Activated effector memory CD4-positive, alpha-beta T cell treated with Interleukin-2 at 50 U/mL for 16 hours (primary cell): ENCODE measurements at regions not wholly inside any gene's neighbourhood (a gene's known extent, or its start where the extent isn't known, plus 50 kb on each side); places are given as distances from the start of the nearest gene placed in this dataset.

Source experiments
- DNase-seq: peaks from one replicate; pipeline ENCODE4 v3.0.0-alpha.2; 2020

DNA sequence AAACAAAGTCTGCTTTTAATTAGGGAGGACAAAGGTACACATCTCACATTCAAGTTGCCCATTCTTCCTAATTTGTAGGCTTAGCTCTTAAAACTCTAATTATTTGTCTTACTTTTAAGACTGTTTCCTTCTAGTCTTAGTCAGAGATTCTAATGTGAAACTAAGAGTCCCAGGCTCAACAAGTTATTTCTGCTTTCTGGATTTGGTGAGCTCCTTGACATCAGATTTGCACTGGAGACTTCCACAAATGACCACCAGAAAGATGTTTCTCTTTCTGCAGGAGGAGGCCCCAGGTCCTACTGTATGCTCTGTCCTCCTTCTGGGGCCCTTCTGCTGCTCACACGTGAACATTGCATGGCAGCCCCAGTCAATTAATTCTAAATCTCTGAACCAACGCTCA is 194.2 kb upstream of the JUN start:
- no peak for DNase-seq

DNA sequence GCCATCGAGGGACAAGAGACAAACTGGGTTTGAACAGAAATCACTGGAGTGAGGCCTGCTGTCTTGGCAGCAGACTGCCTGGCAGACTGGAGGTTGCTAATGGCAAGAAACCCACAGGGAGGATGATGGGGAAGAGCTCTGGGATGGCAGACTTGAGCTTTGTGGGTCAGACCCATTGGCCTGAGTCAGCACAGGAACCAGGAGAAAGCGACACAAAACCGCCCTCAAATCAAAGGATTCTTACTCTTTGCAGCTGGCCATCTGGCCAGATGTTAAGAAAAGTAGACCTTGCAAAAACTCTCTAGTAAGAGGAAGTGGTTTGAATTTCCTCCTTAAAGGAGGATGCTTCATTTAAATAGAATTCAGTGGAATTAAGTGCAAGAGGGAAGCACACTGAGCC is 195.2 kb upstream of the JUN start:
- no peak for DNase-seq

DNA sequence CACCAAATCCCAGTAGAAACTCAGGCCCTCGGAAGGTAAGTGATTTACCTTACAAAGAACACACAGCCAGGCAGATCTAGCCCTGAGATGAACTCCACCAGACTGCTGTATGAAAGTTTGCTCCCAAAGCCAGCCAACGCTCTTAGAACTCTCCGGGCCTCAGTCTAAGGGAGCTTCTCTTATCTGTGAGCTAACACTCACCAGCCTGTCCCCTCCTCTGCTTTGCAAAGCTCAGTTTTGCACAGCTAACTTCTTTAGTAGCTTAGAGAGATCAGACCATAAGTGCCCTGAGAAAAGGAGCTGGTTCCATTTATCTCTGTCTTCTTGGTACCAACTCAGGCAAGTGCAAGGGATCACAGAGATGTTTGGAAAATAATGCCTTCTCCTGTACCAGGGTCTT is 195.8 kb upstream of the JUN start:
- no peak for DNase-seq

DNA sequence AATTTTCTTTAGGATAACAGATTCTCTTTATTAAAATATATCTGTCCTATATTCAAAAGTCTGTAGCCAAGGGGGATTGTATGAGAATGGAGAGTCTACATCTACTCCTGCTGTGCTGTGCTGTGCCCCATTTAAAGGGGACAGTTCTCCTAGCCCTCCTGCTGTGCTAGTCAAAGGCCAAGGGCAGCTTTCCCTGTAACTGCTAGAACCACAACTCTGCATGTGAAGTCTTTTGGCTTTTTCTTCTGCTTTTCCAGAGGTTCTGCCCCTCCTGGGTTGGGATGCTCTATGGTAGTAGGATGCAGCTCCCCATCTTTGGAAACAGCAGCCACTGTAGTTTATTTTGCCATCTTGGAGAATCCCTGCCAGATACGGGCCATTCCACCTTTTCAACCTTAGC is 197.5 kb upstream of the JUN start:
- no peak for DNase-seq

DNA sequence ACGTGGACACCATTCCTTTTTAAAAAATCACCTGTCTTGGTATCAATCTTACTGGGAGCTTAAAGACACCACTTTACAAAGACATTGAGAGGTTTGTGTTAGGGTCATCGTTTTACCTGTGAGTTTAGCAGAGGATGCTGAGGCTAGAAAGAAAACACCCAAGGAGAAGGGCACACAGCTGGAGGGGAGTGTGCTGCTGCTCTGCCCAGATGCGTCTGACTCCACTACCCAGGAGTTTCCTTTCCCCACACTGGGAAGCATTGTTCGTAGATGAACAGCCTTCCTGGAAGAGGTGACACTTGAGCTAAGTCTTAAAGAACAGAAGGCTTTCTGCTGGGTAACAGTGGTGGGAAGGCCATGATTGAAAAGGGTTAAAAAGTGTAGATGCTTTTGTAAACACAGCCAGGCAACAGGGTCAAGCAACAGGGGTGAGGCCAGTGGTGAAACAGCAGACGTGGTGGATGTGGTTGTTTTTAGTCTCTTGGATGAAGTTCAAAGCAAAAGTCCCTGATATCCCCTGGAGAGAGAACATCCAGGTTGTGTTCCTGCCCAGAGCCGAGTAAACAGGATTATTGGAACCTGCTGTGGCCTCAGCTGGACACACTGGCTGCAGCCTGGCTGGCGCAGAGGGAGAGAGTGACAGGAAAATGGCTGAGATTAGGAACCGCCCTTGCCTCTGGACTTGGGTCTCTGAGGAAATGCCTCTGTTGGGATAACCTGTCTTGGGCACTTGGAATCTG is 198.6 kb upstream of the JUN start:
- no peak for DNase-seq

DNA sequence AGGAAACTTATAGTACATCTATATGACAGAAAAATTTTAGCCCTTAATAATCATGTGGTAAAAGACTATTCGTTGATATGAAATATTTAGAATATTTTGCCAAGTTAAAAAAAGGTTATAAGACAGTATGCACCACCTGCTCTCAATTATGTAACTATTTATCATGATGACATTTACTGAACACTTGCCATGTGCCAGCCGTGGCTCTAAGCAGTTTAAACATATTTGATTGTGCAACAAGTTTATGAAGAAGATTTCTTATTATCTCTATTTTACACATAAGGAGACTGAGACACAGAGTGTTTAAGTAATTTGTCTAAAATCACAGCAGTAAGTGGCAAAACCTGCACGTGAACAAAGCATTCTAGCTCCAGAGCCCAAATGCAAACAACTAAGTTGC is 199.3 kb upstream of the JUN start:
- DNase-seq, result no peak

DNA sequence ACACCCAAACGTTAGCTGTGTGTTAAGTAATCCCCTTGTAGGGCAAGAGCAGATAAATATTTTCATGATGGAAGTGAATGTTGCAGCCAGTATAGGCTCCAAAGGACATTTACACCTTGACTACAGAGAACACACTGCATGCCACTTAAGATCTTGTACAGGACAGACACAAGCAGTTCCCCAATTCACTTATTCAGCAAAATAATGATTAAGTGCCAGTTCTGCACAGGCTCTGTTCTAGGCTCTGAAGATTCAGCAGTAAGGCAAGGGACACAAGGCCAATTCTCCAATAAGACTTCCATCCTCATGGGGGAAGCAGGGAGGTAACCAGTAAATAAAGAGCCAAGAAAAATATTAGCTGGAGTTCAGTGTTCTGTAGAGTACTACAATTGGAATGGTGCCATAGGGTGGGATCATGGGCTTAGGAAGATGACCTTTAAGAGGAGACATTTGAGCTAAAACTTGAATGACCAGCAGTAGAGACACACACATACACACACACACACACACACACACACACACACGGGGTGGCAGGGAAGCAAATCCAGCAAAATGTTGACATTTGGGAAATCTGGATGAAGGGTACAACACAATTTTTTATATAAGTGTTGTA is 199.9 kb upstream of the JUN start:
- DNase-seq, result no peak

DNA sequence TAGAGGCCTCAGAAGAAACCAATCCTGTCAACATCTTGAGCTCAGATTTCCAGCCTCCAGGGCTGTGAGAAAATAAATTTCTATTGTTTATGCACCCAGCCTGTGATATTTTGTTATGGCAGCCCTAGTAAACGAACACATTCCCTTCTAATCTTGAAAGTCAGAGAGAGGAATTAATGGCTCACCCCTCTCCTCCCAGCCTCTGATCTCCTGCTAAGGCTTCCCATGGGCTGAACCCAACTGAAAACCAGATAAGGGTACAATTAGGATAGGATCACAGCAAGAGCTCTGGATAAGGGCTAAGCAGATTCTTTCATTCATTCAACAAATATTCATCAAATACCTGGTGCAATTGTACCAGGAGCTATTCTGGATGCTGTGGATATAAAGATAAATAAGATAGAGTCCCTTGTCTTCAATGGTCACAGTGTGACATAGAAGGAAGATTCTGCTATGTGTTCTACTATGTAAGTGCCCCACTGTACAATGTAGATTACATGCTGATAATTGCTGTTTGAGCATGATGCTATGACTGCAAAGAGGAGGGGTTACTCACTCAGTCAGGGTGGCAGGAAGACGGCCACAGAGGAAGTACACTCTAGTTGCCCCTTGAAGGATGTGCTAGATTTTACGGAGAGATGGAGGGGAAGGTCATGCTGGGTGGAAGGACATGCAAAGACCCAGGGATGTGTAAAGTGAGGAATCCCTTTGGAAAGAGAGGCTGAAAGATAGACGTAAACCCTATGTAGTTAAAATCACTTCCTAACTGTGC is 203.3 kb upstream of the JUN start:
- no peak for DNase-seq

DNA sequence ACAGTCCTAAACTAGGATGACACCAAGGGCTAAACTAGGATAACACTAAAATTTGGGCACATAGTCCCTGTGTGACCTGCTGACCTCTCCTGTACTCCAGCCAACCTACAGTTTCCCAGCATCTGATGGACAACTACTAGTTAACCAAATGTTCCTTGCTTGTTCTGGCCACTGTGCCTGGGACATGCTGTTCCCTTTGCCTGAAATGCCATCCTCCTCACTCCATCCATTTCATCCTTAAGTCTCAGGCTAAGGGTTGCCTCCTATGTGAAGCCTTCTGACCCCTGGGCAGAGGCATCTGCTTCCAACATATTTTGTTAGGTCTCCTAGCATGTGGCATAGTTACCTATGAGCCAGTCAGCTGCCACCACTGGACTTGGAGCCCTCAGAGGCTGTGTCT is 204.9 kb upstream of the JUN start:
- no peak for DNase-seq

DNA sequence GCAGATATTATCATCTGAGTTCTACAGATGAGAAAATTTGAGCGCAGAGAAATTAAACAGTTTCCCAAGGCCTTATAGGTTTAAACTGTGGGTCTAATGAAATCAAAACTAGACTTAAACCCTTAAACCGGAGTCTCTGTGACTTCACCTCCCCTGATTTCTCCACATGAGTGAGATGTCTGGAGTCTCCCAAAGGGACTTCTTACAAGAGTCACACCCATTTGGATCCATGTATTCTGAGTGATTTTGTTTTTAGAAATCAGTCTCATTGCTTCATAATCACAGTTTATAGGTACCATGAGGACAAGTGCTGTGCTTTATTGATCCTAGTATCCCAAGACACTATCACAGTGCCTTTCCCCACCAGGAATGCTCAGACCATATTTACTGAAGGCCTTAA is 206.0 kb upstream of the JUN start:
- DNase-seq, result no peak

DNA sequence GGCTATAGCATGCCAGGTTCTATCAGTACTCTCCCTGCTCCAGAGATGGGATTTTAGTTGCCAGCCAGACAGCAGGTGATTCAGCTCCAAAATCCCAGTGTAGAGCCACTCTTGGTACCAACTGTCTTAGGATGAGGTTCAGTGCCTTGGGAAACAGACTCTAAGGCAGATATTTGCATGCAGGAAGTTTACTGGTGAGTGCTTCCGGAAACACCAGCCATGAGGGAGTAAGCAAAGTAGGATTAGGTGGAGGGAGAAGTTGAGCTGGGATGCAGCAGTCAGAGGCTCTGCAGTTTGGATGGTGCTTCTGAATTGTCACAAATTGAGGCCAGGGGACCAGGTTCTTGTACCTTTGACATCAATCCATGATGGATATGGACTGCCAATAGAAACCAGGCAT is 207.5 kb upstream of the JUN start:
- DNase-seq, result no peak

DNA sequence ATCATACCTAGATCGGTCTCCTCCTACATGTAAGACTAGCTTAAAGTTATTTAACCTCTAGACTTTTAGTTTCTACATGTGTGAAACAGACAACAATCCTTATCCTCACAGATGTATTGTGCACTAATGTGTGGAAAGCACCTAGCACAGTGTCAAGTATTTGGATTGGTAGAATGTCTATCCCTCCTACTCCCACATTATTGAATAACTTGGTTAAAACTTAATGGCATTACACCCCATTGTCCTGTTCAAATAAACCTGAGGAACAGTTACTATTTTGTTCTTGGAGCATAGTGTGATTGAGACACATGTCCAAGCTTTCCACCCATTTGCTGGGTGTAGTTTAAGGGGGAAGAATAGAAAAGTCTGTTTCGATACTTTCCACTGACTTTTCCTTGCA is 208.8 kb upstream of the JUN start:
- DNase-seq, result no peak

DNA sequence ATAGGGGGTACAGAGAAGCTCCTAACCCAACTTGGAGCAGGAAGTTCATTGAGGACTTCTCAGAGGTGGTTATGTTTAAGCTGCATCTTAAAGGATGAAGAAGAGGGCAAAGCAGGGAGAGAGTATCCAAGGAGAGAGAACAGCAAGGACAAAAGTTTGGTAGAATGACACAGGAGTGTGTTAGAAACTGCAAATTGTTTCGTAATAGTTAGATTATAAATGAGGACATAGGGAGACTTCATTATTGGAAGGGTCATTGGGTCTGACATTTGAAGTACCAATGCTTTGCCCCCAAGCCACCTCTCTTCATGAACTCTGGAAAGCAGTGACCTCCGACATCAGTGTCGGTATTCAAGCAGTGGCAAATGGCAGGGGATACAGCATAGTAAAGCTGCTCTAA is 209.6 kb upstream of the JUN start:
- DNase-seq, result no peak

DNA sequence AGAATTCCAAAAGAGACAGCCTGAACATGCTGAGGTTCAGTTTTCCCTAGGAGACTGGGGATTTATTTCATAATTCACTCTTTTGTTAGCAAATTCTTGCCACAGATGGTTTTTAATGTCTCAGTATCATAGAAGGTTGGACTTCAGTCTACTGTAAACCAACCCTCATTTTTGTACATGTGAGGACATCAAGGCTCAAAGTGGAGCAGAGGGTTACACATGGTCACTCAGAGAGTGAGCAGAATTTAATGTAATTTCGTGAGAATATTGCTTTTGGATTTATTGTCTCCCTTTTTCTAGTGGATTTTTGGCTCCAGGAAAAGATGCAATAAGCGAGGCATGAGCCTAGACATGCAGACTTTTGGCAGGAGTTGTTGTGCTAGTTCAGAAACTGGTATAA is 210.8 kb upstream of the JUN start:
- DNase-seq, result no peak

DNA sequence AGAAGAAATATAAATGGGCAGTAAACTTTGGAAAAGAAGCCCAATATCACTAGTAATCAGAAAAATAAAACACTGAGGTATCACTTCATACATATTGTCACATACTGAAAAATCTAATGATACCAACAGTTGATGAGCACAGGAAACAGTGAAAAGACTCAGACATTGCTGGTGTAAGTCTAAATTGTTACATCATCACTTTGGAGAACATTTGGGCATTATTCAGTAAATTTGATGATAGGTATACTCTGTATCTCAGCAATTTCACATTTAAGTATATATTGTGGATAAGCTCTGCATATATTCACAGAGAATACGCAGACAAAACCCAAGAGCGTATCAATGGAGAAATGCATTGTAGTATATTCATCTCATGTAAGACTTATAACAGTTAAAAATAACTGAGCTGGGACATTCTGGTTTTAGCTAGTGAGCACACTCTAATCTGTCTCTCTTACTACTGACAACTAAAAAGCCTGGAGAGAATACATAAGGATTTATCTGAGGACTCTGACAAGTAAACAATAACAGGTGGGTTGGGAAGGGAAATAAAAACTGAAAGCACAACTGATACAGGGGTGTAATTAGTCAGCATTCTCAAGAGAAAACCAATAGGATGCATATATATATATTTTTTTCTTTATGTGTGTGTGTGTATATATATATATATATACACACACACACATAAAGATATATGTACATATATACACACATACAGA is 212.7 kb upstream of the JUN start:
- no peak for DNase-seq

DNA sequence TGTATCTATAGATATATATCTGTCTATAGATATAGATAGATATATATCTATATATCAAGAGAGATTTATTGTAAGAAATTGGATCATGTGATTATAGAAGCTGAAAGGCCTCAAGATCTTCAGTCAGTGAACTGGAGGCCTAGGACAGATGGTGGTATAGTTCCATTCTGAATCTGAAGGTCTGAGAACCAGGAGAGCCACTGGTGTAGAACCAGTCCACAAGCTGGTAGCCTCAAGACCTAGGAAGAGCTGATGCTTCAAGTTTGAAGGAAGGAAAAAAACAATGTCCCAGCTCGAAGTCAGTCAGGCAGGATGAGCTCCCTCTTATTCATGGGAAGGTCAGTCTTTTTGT is 213.2 kb upstream of the JUN start:
- no peak for DNase-seq

DNA sequence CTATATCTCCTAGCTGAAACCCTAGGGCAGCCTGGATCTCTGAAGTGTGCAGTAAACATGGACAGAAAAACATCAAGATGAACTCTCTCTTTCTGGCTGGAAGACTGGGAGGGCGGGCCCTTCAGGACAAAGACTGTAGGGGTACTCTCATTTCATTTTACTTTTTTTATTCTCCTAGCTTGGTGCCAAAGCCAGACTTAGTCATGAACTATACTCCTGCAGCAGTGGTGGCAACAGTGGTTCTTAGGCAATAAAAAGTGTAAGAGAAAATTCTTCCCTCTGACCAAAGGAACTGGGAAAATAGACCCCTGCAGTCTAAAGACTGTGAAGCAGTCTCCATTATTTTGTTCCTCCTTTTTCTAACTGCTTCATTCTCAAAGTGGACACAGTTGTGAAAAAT is 213.8 kb upstream of the JUN start:
- DNase-seq, result no peak

DNA sequence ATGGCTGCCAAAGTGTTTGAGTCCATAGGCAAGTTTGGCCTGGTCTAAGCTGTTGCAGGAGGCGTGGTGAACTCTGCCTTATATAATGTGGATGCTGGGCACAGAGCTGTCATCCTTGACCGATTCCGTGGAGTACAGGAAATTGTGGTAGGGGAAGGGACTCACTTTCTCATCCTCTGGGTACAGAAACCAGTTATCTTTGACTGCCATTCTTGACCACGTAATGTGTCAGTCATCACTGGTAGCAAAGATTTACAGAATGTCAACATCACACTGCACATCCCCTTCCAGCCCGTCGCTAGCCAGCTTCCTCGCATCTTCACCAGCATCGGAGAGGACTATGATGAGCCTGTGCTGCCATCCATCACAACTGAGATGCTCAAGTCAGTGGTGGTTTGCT is 215.8 kb upstream of the JUN start:
- DNase-seq, result no peak

DNA sequence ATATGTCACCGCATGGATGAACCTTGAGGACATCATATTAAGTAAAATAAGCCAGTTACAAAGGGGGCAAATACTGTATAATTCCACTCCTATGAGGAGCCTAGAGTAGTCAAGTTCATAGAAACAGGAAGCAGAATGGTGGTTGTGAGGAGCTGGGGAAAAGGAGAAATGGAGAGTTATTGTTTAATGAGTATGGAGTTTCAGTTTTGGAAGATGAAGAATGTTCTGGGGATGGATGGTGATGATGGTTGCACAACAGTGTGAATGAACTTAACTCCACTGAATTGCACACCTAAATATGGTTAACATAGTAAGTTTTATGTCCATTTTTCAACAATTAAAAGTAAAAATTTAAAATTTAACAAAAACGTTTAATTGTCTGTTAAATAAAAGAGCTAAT is 220.9 kb upstream of the JUN start:
- no peak for DNase-seq

DNA sequence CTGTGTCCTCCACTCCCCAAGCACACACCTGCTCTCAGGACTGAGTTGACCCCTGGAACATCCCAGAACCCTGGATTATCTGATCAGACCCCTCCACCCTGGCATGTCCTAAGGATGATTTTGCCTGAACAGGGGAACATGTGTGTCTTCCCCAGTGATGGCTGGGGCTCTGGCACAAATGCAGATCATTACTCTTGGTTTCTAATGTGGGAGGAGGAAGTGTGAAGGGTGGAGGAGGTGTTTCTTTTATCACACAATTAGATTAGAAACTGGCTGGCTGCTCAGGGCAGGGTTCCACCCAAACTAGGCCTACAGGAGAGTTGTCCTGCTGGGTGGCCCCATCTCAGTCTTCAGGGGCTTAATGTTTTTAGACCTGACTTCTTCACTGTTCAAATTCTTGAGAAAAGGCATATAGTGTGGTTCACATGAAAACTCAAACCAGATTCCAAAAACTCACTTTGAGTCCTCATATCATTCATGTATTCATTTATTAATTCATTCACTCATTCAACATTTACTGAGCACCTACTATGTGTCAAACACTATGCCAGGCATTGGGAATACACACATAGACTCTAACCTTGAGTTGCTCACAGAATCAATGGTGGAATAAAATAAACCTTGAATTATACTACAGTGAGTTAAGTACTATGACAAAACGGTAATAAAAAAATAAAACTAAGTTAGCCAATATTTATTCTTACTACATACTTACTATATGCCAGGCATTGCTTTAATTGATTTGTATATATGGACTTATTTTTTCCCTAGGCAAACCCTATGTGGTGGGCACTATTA is 221.8 kb upstream of the JUN start:
- no peak for DNase-seq

DNA sequence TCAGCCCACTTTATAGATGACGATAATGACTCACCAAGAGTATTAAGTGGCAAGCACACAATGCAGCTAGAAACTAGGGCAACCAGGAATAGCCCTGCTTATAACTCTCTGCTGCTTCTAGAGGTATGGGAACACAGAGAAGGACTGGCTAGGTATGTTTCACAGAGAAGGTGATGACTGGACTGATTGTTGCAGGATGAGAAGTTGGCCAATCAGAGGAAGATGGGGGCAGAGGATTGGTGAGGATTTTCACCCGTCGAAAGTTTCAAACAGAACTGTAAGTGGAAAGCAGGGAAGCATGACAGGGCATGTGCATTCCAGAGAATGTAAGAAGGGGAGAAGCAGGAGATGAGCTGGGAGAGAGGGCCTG is 222.4 kb upstream of the JUN start:
- DNase-seq, result no peak

DNA sequence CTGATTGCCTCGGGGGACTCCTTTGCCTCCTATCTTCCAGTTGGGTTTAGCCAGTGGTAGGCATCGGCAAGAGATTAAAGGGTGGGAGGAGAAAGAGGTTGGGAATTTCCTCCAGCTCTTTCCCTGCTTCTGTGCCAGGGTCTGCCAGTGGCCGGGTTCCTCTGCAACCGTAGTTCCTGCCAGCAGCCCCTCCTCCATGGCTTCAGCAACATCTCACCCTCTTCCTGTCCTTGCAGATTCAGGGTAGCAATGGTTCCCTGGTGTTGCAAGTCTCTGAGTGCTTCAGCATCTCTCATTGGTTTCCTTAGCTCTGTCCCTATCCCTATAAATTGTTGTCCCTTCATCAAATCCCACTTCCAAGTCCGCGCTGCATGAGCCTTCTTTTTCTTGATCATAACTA is 223.1 kb upstream of the JUN start:
- DNase-seq, result no peak

DNA sequence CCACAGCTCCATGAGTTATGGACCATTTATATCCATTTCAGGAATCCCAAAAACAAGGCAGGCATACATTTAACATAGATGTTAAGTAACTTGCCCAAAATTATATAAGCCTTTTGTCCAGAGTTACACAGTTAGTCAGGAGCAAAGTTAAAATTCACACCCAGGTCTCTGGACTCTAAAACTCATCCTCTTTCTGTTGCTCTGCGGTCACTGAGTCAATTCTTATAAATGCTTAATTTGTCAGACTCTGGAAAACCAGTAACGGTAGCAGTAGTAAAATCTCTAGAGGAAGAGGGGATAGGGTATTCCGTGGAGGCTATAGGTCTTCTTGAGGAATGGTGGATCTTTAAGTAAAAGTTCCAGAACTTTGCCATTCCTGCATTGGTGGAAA is 223.6 kb upstream of the JUN start:
- no peak for DNase-seq
